ENCODE measurements at regions not wholly inside any gene's neighbourhood (a gene's known extent, or its start where the extent isn't known, plus 50 kb on each side); places are given as distances from the start of the nearest gene placed in this dataset.

DNA sequence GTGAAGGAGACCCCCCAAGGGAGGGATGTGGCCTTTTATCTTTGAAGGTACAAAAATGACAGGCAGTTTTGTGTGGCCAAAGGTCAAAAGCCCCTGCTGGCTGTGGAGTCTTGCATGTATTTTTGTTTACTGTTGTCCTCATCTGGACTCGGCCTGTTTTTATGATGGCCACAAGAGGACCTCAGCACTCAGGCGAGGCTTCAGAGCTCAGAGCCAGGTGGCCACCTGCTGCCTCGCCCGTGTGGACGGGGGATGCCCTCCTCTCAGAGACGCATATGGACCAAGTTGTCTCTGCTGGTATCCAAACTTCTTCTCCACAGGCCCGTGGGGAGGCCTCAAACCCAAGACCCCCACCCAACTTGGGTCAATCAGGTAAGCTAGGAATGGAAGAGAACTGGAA lies 118.2 kb downstream of the DACT2 start:
- TF ChIP-seq, protein P1, sequence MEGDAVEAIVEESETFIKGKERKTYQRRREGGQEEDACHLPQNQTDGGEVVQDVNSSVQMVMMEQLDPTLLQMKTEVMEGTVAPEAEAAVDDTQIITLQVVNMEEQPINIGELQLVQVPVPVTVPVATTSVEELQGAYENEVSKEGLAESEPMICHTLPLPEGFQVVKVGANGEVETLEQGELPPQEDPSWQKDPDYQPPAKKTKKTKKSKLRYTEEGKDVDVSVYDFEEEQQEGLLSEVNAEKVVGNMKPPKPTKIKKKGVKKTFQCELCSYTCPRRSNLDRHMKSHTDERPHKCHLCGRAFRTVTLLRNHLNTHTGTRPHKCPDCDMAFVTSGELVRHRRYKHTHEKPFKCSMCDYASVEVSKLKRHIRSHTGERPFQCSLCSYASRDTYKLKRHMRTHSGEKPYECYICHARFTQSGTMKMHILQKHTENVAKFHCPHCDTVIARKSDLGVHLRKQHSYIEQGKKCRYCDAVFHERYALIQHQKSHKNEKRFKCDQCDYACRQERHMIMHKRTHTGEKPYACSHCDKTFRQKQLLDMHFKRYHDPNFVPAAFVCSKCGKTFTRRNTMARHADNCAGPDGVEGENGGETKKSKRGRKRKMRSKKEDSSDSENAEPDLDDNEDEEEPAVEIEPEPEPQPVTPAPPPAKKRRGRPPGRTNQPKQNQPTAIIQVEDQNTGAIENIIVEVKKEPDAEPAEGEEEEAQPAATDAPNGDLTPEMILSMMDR (IDR thresholded peaks at IDR 0.05 in 4 of 5, conservative IDR thresholded peaks at IDR 0.05 in 1 of 5) = no peak
- TF ChIP-seq POLR2A (IDR thresholded peaks at IDR 0.05) = no peak

All from gastrocnemius medialis (tissue), 4 donors.